IMR-90 (cell line): ENCODE measurements at regions not wholly inside any gene's neighbourhood (a gene's known extent, or its start where the extent isn't known, plus 50 kb on each side); places are given as distances from the start of the nearest gene placed in this dataset.

Experiments used
- ATAC-seq: fragments of 200-7000 bp; cut with Tn5 transposase; 2 replicates; pipeline ENCODE4 v1.9.1; 2020; ENCODE audit warnings: low read depth, mild to moderate bottlenecking, moderate library complexity
- BruUV-seq: library from RNA; stranded (reverse); fragments of 400-500 nt; replicated peaks from 2 replicates; lab custom pipeline; 2021; lab: Mats Ljungman, UMichigan
- CTCF ChIA-PET: fragments of 300-600 bp; formaldehyde crosslinking; extraction: SDS; loops from one replicate; lab custom pipeline; 2021; ENCODE audit warnings: antibody characterized with exemption; lab: Yijun Ruan, JAX
- POLR2A ChIA-PET: fragments of 300-600 bp; sonication (Branson Sonifier 250); formaldehyde crosslinking; loops from one replicate; lab custom pipeline; 2022; ENCODE audit warnings: antibody characterized with exemption; ENCODE audit not compliant: unreplicated experiment; lab: Charles Lee
- DNase-seq: peaks from one replicate; pipeline ENCODE4 v3.0.0; 2013
- H2AFZ ChIP-seq: replicated peaks from 2 replicates; pipeline ENCODE3; 2013; ENCODE audit warnings: low read length, mild to moderate bottlenecking; ENCODE audit not compliant: poor library complexity
- H2AK5ac ChIP-seq: 2 replicates; pipeline ENCODE4 v1.6.1; 2013; ENCODE audit warnings: low read depth, low read length, inconsistent platforms
- H2AK9ac ChIP-seq: replicated peaks from 2 replicates; pipeline ENCODE3; 2013; ENCODE audit warnings: mild to moderate bottlenecking, low read depth, low read length, moderate library complexity; ENCODE audit not compliant: poor library complexity
- H2BK120ac ChIP-seq: 2 replicates; pipeline ENCODE4 v1.6.1; 2013; ENCODE audit warnings: low read depth, low read length, inconsistent platforms
- H2BK15ac ChIP-seq: 3 replicates; pipeline ENCODE4 v1.6.1; 2013; ENCODE audit warnings: low read depth, low read length, inconsistent platforms
- H2BK20ac ChIP-seq: 2 replicates; pipeline ENCODE4 v1.6.1; 2013; ENCODE audit warnings: low read depth, mild to moderate bottlenecking, inconsistent platforms, low read length, moderate library complexity
- H2BK5ac ChIP-seq: 2 replicates; pipeline ENCODE4 v1.6.1; 2013; ENCODE audit warnings: mild to moderate bottlenecking, low read depth, low read length, inconsistent platforms; ENCODE audit not compliant: poor library complexity, severe bottlenecking
- H3K14ac ChIP-seq: replicated peaks from 2 replicates; pipeline ENCODE4 v1.6.1; 2013; ENCODE audit warnings: low read depth, low read length, inconsistent platforms
- H3K18ac ChIP-seq: 2 replicates; pipeline ENCODE4 v1.6.1; 2013; ENCODE audit warnings: low read depth, low read length, control low read depth
- H3K23ac ChIP-seq: 2 replicates; pipeline ENCODE4 v1.6.1; 2013; ENCODE audit warnings: low read depth, low read length, inconsistent platforms
- H3K27ac ChIP-seq: 2 replicates; pipeline ENCODE4 v1.5.1; 2013; ENCODE audit warnings: mild to moderate bottlenecking, control low read depth, low read length; ENCODE audit not compliant: insufficient read depth
- H3K27me3 ChIP-seq: 2 replicates; pipeline ENCODE4 v1.6.1; 2013; ENCODE audit warnings: low read length; ENCODE audit not compliant: control insufficient read depth, insufficient read depth
- H3K36me3 ChIP-seq: 2 replicates; pipeline ENCODE4 v1.6.1; 2013; ENCODE audit warnings: low read length, mixed read lengths; ENCODE audit not compliant: control insufficient read depth, insufficient read depth
- H3K4ac ChIP-seq: 2 replicates; pipeline ENCODE4 v1.6.1; 2013; ENCODE audit warnings: low read depth, low read length, inconsistent platforms
- H3K4me1 ChIP-seq: 2 replicates; pipeline ENCODE4 v1.6.1; 2013; ENCODE audit warnings: low read length, mixed read lengths; ENCODE audit not compliant: control insufficient read depth, insufficient read depth
- H3K4me2 ChIP-seq: 2 replicates; pipeline ENCODE4 v1.6.1; 2013; ENCODE audit warnings: low read depth, mild to moderate bottlenecking, control low read depth, low read length, moderate library complexity
- H3K4me3 ChIP-seq: 2 replicates; pipeline ENCODE4 v1.5.1; 2013; ENCODE audit warnings: low read depth, mild to moderate bottlenecking, control low read depth, low read length, moderate library complexity; ENCODE audit not compliant: insufficient read depth
- H3K56ac ChIP-seq: 2 replicates; pipeline ENCODE4 v1.6.1; 2013; ENCODE audit warnings: low read length, inconsistent platforms; ENCODE audit not compliant: insufficient read depth; ENCODE audit errors: extremely low read depth
- H3K79me1 ChIP-seq, 2 experiments: 2 replicates each; pipeline ENCODE4 v1.6.1; 2013; ENCODE audit warnings: low read length in 2 of 2, inconsistent platforms in 1 of 2, low read depth in 1 of 2
- H3K9ac ChIP-seq: 2 replicates; pipeline ENCODE4 v1.6.1; 2013; ENCODE audit warnings: low read depth, low read length, control low read depth
- H3K9me1 ChIP-seq: 2 replicates; pipeline ENCODE4 v1.6.1; 2013; ENCODE audit warnings: low read length, inconsistent platforms; ENCODE audit not compliant: insufficient read depth
- H3K9me3 ChIP-seq: 2 replicates; pipeline ENCODE4 v1.6.1; 2013; ENCODE audit warnings: low read length; ENCODE audit not compliant: control insufficient read depth, insufficient read depth
- H4K20me1 ChIP-seq: 2 replicates; pipeline ENCODE4 v1.6.1; 2013; ENCODE audit warnings: low read length, inconsistent platforms; ENCODE audit not compliant: insufficient read depth
- H4K5ac ChIP-seq: 2 replicates; pipeline ENCODE4 v1.6.1; 2013; ENCODE audit warnings: mild to moderate bottlenecking, low read depth, low read length, control low read depth
- H4K8ac ChIP-seq, 2 experiments: 2 replicates each; pipeline ENCODE4 v1.6.1; 2013; ENCODE audit warnings: low read depth in 2 of 2, low read length in 2 of 2, control low read depth in 1 of 2, inconsistent platforms in 1 of 2
- H4K91ac ChIP-seq: 2 replicates; pipeline ENCODE4 v1.6.1; 2013; ENCODE audit warnings: low read depth, low read length, inconsistent platforms; ENCODE audit not compliant: insufficient read depth
- BHLHE40 ChIP-seq: fragments of 150-350 bp; IDR thresholded peaks from 2 replicates; pipeline ENCODE4 v1.6.1; 2016; ENCODE audit warnings: mild to moderate bottlenecking, low read depth, low read length
- CEBPB ChIP-seq: IDR thresholded peaks from 2 replicates; pipeline ENCODE4 v1.6.1; 2012; ENCODE audit warnings: low read depth, low read length, improper control_type of control experiment
- CHD1 ChIP-seq: IDR thresholded peaks from 2 replicates; pipeline ENCODE4 v1.6.1; 2012; ENCODE audit warnings: low read depth, low read length, improper control_type of control experiment
- CTCF ChIP-seq: conservative IDR thresholded peaks from 2 replicates; pipeline ENCODE4 v1.5.1; 2012; ENCODE audit warnings: mild to moderate bottlenecking, low read depth, low read length, improper control_type of control experiment
- ELK1 ChIP-seq: fragments of 150-350 bp; IDR thresholded peaks from 2 replicates; pipeline ENCODE4 v1.6.1; 2016; ENCODE audit warnings: low read depth, mild to moderate bottlenecking, low read length, moderate library complexity, borderline replicate concordance
- MAFK ChIP-seq: IDR thresholded peaks from 2 replicates; pipeline ENCODE4 v1.6.1; 2012; ENCODE audit warnings: low read depth, low read length, improper control_type of control experiment
- MAZ ChIP-seq: IDR thresholded peaks from 2 replicates; pipeline ENCODE4 v1.6.1; 2012; ENCODE audit warnings: low read depth, mild to moderate bottlenecking, low read length, improper control_type of control experiment, moderate library complexity, borderline replicate concordance
- MXI1 ChIP-seq: IDR thresholded peaks from 2 replicates; pipeline ENCODE4 v1.6.1; 2012; ENCODE audit warnings: low read depth, mild to moderate bottlenecking, low read length, moderate library complexity, borderline replicate concordance
- NFE2L2 ChIP-seq: fragments of 150-350 bp; IDR thresholded peaks from 2 replicates; pipeline ENCODE4 v1.6.1; 2016; ENCODE audit warnings: low read depth, mild to moderate bottlenecking, low read length
- POLR2A ChIP-seq: IDR thresholded peaks from 2 replicates; pipeline ENCODE4 v1.6.1; 2012; ENCODE audit warnings: mild to moderate bottlenecking, low read depth, low read length
- RAD21 ChIP-seq: IDR thresholded peaks from 2 replicates; pipeline ENCODE4 v1.6.1; 2012; ENCODE audit warnings: low read length, improper control_type of control experiment
- RCOR1 ChIP-seq: IDR thresholded peaks from 2 replicates; pipeline ENCODE4 v1.6.1; 2012; ENCODE audit warnings: mild to moderate bottlenecking, low read length, improper control_type of control experiment; ENCODE audit not compliant: insufficient replicate concordance
- USF2 ChIP-seq: fragments of 150-350 bp; IDR thresholded peaks from 2 replicates; pipeline ENCODE4 v1.6.1; 2017; ENCODE audit warnings: mild to moderate bottlenecking, antibody characterized with exemption, low read length, low read depth
- WGBS, 2 experiments: methylation state at CpG; one replicate each; pipeline versions ENCODE4 v1.1.5 to v1.1.7; 2013; ENCODE audit warnings: missing lambda C conversion rate in 2 of 2; ENCODE audit not compliant: insufficient read length in 1 of 2; ENCODE audit errors: extremely low coverage in 2 of 2; 5-methylcytosine and 5-hydroxymethylcytosine counted together
- dilution Hi-C: fragments of 300-500 bp; cut with HindIII; formaldehyde crosslinking; loops from one replicate; pipeline ENCODE4 v1.14.3; 2018; ENCODE audit warnings: low sequenced_read_pairs; ENCODE audit not compliant: unreplicated experiment
- in situ Hi-C: fragments of 300-500 bp; cut with MboI; formaldehyde crosslinking; loops from 3 replicates; pipeline ENCODE4 v1.14.3; 2019; ENCODE audit warnings: low sequenced_read_pairs, inconsistent platforms, mixed read lengths
- intact Hi-C: fragments of 100-400 bp; cut with micrococcal nuclease; formaldehyde crosslinking; loops from 2 replicates; pipeline ENCODE4 v1.10.0; 2022

GRCh38 chr3:23676093-23676492 lies 129.7 kb upstream of the UBE2E1 start:
- dilution Hi-C loops = no loop called here
- intact Hi-C loops = no loop called here
- H2BK5ac ChIP-seq = no peak overlapping the region

More at GRCh38 chr3:23676093-23676492, 129.7 kb upstream of the UBE2E1 start:
- Histone ChIP-seq H4K20me1 (no peaks in the 10 kb centered on the region), H3K9me3 (no peaks in the 10 kb centered on the region), H2AFZ (no peak overlapping the region), H3K9me1 (no peaks in the 10 kb centered on the region), H3K14ac (no peak overlapping the region), H3K4me1 (no peaks in the 10 kb centered on the region), H4K8ac (no peak overlapping the region), H3K56ac (no peak overlapping the region), H4K5ac (no peak overlapping the region), H3K27me3 (no peaks in the 10 kb centered on the region), H3K79me1 (no peaks in the 10 kb centered on the region), H3K4me2 (no peak overlapping the region), H2AK5ac (no peak overlapping the region), H3K27ac (no peak overlapping the region), H3K4ac (no peak overlapping the region), H3K18ac (no peak overlapping the region), H2BK15ac (no peak overlapping the region), H2AK9ac (no peak overlapping the region), H4K91ac (no peak overlapping the region), H2BK20ac (no peak overlapping the region), H3K4me3 (no peak overlapping the region), H3K23ac (no peak overlapping the region), H2BK120ac (no peak overlapping the region), H3K9ac (no peak overlapping the region), H3K36me3 (no peaks in the 10 kb centered on the region)
- DNase-seq = peak; percentile 74
- BruUV-seq = no TSS peak
- ChIA-PET CTCF (no interaction called here), POLR2A (interaction anchor here (0.6 kb wide), 1 partner anchor 105 kb away, joined by 12 read pairs; no protein-coding TSS in a partner anchor)
- ATAC-seq = peak; percentile 77
- WGBS, 2 experiments = no CpG with 5 or more reads among the region's 1 CpG
- TF ChIP-seq BHLHE40 (no peak), MAFK (no peak), USF2 (no peak), ELK1 (no peak), NFE2L2 (no peak), MAZ (no peak), CEBPB (no peak), CTCF (0 out of 2 replicates have a peak, but pooled peaks have one; percentile 1), RCOR1 (no peak), CHD1 (no peak), RAD21 (peak; percentile 15; the same call in 1 of the 2 replicates), POLR2A (no peak), MXI1 (no peak)
- in situ Hi-C loops = no loop called here
